RWPE2 (cell line): ENCODE measurements at regions not wholly inside any gene's neighbourhood (a gene's known extent, or its start where the extent isn't known, plus 50 kb on each side); places are given as distances from the start of the nearest gene placed in this dataset.

Experiments
- ATAC-seq: fragments of 200-7000 bp; cut with Tn5 transposase; 3 replicates; pipeline ENCODE4 v1.9.1; 2021; ENCODE audit warnings: low read depth
- DNase-seq: peaks from one replicate; pipeline ENCODE4 v3.0.0-alpha.2; 2020; ENCODE audit warnings: low spot score
- H3K27ac ChIP-seq: fragments of 450-650 bp; 2 replicates; pipeline ENCODE4 v1.5.1; 2017; ENCODE audit warnings: mild to moderate bottlenecking; ENCODE audit not compliant: poor library complexity, severe bottlenecking
- H3K27me3 ChIP-seq: fragments of 250-450 bp; sonication (Bioruptor Pico); 2 replicates; pipeline ENCODE4 v1.5.1; 2021; ENCODE audit warnings: mild to moderate bottlenecking, moderate library complexity; ENCODE audit not compliant: insufficient read depth, poor library complexity, severe bottlenecking
- H3K36me3 ChIP-seq: fragments of 250-450 bp; sonication (Bioruptor Pico); 2 replicates; pipeline ENCODE4 v1.5.1; 2020; ENCODE audit warnings: low read depth, mild to moderate bottlenecking, moderate library complexity
- H3K4me1 ChIP-seq: fragments of 250-450 bp; sonication (Bioruptor Pico); 2 replicates; pipeline ENCODE4 v1.5.1; 2021; ENCODE audit warnings: mild to moderate bottlenecking, moderate library complexity; ENCODE audit not compliant: insufficient read depth, poor library complexity, severe bottlenecking
- H3K4me3 ChIP-seq: fragments of 250-450 bp; sonication (Bioruptor Pico); 2 replicates; pipeline ENCODE4 v1.5.1; 2021; ENCODE audit warnings: mild to moderate bottlenecking, moderate library complexity; ENCODE audit not compliant: severe bottlenecking
- H3K9me3 ChIP-seq: fragments of 250-450 bp; sonication (Bioruptor Pico); 2 replicates; pipeline ENCODE4 v1.5.1; 2021; ENCODE audit warnings: mild to moderate bottlenecking, moderate library complexity; ENCODE audit not compliant: severe bottlenecking
- TF ChIP-seq, protein P1 (sequence below): fragments of 450-650 bp; IDR thresholded peaks from one replicate; pipeline ENCODE4 v1.5.1; 2017; ENCODE audit warnings: mild to moderate bottlenecking, moderate library complexity; ENCODE audit not compliant: poor library complexity, severe bottlenecking

DNA sequence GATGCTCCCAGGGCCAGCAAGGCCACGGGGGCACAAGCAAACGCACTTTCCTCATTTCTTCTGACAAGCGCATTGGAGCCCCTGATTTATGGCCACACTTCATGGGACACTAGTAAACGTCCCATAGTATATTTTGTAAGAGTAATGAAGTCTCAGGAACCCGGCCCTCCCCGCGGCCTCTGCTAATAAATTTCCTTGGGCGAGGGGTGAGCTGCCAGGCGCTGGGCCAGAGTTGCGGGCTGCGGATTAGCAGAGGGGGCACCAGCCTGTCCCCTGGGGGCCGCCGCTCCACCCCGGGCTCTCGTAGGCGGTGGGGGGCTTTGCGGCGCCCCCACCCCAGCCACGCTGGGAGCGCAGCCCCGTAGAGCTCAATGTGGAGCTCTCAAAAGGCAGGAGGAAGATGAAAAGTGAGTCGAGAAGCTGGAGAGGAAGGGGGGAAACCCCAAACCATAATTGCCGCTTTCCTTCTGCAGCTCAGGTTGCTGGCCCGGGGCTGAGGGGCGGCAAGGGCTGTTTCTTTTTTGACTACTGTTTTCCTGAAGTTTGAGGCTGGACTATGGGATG lies 173.6 kb downstream of the CDC5L start:
- Histone ChIP-seq H3K4me3 (no peak overlapping the region), H3K36me3 (no peaks in the 10 kb centered on the region), H3K27ac (no peak overlapping the region), H3K27me3 (no peaks in the 10 kb centered on the region), H3K9me3 (no peaks in the 10 kb centered on the region), H3K4me1 (no peaks in the 10 kb centered on the region)
- DNase-seq (no peak), ATAC-seq (no peak)
- TF ChIP-seq, protein P1, sequence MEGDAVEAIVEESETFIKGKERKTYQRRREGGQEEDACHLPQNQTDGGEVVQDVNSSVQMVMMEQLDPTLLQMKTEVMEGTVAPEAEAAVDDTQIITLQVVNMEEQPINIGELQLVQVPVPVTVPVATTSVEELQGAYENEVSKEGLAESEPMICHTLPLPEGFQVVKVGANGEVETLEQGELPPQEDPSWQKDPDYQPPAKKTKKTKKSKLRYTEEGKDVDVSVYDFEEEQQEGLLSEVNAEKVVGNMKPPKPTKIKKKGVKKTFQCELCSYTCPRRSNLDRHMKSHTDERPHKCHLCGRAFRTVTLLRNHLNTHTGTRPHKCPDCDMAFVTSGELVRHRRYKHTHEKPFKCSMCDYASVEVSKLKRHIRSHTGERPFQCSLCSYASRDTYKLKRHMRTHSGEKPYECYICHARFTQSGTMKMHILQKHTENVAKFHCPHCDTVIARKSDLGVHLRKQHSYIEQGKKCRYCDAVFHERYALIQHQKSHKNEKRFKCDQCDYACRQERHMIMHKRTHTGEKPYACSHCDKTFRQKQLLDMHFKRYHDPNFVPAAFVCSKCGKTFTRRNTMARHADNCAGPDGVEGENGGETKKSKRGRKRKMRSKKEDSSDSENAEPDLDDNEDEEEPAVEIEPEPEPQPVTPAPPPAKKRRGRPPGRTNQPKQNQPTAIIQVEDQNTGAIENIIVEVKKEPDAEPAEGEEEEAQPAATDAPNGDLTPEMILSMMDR, result no peak

DNA sequence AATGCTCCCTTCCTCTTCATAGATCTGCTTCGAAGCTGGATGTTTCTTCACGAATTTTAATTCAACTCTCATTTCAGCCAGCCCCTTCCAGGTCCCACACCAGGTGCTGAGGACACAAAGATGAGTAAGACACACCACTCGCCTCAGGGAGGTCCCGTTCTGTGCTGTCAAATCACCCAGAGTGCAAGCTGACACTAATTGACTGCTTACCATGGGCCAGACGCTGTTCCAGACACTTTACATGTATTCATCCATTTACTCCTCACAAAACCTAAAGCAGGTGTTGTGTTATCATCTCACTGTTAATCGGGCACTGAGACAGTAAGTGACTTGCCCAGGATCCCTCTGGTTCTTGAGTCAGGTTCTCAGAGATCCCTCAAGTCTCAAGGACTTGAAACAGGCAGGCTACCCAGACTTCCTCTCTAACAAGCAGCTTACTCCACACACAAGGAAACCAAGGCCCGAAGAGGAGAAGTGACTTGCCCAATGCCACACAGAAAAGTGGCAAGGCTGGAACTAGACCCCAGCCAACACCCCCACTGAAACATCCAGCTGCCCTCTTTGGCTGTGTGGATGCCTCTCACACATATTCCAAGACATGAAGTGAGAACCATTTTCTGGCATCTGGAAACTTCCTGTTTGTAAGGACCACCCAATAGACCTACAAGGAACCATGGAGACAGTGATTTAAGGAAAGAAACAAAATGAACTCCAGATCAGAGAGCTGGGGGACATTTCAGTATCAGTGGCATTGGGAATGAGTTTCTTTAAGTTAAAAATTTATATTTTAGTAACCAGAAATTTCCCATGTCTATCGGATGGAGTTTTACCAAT lies 174.5 kb downstream of the CDC5L start:
- TF ChIP-seq, protein P1, result no peak
- H3K27ac ChIP-seq, result no peak overlapping the region
- H3K4me3 ChIP-seq, result no peak overlapping the region
- no peaks in the 10 kb centered on the region for H3K36me3 ChIP-seq
- no peaks in the 10 kb centered on the region for H3K4me1 ChIP-seq
- no peaks in the 10 kb centered on the region for H3K9me3 ChIP-seq
- ATAC-seq (no peak), DNase-seq (no peak)
- no peaks in the 10 kb centered on the region for H3K27me3 ChIP-seq

- H3K4me3 ChIP-seq, result no peak overlapping the region
- H3K9me3 ChIP-seq, result no peaks in the 10 kb centered on the region
Measured at GRCh38 chr6:44563397-44563796, 175.9 kb downstream of the CDC5L start.

GRCh38 chr6:44564906-44565524 lies 177.5 kb downstream of the CDC5L start:
- H3K4me1 ChIP-seq, result no peaks in the 10 kb centered on the region
- H3K36me3 ChIP-seq, result no peaks in the 10 kb centered on the region
- TF ChIP-seq, protein P1, result no peak
- H3K4me3 ChIP-seq, result no peak overlapping the region
- no peaks in the 10 kb centered on the region for H3K27me3 ChIP-seq
- no peak overlapping the region for H3K27ac ChIP-seq
- ATAC-seq (no peak), DNase-seq (no peak)
- H3K9me3 ChIP-seq, result no peaks in the 10 kb centered on the region

More at GRCh38 chr6:44563397-44563796, 175.9 kb downstream of the CDC5L start:
- Histone ChIP-seq H3K36me3 (no peaks in the 10 kb centered on the region), H3K4me1 (no peaks in the 10 kb centered on the region), H3K27me3 (no peaks in the 10 kb centered on the region), H3K27ac (no peak overlapping the region)
- TF ChIP-seq, protein P1, result no peak
- no peak for DNase-seq
- no peak for ATAC-seq
